Thoracic aorta (tissue), 2 donors: ENCODE measurements at regions not wholly inside any gene's neighbourhood (a gene's known extent, or its start where the extent isn't known, plus 50 kb on each side); places are given as distances from the start of the nearest gene placed in this dataset.
"Not testable (repeated sequence)": the region's sequence is repeated elsewhere in the genome, so short reads cannot be mapped to it uniquely, and the experiment has no call there.

ENCODE experiments used
- ATAC-seq: fragments of 150-250 bp; one replicate; pipeline ENCODE4 v1.8.0; 2017; ENCODE audit warnings: low read depth; ENCODE audit not compliant: insufficient number of reproducible peaks, low FRiP score
- DNase-seq: peaks from one replicate; pipeline ENCODE4 v3.0.0-alpha.2; 2020; ENCODE audit warnings: low spot score
- H3K27ac ChIP-seq, 2 donors: fragments of 200-600 bp; sonication (generic); 1 replicate in 1 of 2; 2 replicates in 1 of 2; pipeline ENCODE4 v1.5.1; 2016; ENCODE audit warnings: mild to moderate bottlenecking in 2 of 2, moderate library complexity in 2 of 2
- H3K27me3 ChIP-seq: fragments of 200-600 bp; sonication (generic); replicated peaks from 2 replicates; pipeline ENCODE4 v1.6.0; 2016; ENCODE audit warnings: mild to moderate bottlenecking; ENCODE audit not compliant: insufficient read depth
- H3K36me3 ChIP-seq: fragments of 200-600 bp; sonication (generic); one replicate; pipeline ENCODE4 v1.5.1; 2016
- H3K4me1 ChIP-seq, 2 donors: fragments of 200-600 bp; sonication (generic); 1 replicate in 1 of 2; 2 replicates in 1 of 2; pipeline versions ENCODE4 v1.5.1 to v1.6.0; 2016; ENCODE audit warnings: low read depth in 2 of 2, mild to moderate bottlenecking in 1 of 2; ENCODE audit not compliant: control insufficient read depth in 1 of 2
- H3K4me3 ChIP-seq: fragments of 200-600 bp; sonication (generic); 2 replicates; pipeline ENCODE4 v1.5.1; 2016; ENCODE audit warnings: mild to moderate bottlenecking
- H3K9me3 ChIP-seq: fragments of 200-600 bp; sonication (generic); 2 replicates; pipeline ENCODE4 v1.5.1; 2016
- TF ChIP-seq, protein P1 (sequence below): fragments of 200-600 bp; sonication (generic); IDR thresholded peaks from one replicate; pipeline ENCODE4 v1.5.1; 2019; ENCODE audit warnings: antibody characterized with exemption

DNA sequence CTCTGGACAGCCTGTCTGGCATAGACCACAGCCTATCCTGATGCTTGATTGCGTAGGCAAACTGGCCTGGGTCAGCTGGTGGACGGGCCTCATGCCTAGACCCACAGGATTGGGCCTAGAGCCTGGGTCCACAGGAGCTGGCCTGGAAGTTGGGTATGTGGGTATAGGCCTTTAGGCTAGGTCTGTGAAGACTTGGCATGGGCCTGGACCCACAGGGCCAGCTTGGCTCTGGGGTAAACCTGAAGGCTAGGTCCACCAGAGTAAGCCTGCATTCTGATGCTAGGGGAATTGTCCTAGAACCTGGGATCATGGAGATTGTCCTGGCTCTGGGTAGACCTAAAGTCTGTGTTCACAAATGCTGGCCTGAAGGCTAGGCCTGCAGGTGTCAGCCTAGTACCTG lies 1293.7 kb downstream of the CNTNAP5 start:
- Histone ChIP-seq H3K27ac (no peak overlapping the region), H3K4me3 (no peak overlapping the region), H3K9me3 (no peaks in the 10 kb centered on the region), H3K27me3 (no peaks in the 10 kb centered on the region), H3K4me1 (no peaks in the 10 kb centered on the region), H3K36me3 (no peaks in the 10 kb centered on the region)
- DNase-seq = no peak
- TF ChIP-seq, protein P1, sequence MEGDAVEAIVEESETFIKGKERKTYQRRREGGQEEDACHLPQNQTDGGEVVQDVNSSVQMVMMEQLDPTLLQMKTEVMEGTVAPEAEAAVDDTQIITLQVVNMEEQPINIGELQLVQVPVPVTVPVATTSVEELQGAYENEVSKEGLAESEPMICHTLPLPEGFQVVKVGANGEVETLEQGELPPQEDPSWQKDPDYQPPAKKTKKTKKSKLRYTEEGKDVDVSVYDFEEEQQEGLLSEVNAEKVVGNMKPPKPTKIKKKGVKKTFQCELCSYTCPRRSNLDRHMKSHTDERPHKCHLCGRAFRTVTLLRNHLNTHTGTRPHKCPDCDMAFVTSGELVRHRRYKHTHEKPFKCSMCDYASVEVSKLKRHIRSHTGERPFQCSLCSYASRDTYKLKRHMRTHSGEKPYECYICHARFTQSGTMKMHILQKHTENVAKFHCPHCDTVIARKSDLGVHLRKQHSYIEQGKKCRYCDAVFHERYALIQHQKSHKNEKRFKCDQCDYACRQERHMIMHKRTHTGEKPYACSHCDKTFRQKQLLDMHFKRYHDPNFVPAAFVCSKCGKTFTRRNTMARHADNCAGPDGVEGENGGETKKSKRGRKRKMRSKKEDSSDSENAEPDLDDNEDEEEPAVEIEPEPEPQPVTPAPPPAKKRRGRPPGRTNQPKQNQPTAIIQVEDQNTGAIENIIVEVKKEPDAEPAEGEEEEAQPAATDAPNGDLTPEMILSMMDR = no peak
- ATAC-seq = no peak

DNA sequence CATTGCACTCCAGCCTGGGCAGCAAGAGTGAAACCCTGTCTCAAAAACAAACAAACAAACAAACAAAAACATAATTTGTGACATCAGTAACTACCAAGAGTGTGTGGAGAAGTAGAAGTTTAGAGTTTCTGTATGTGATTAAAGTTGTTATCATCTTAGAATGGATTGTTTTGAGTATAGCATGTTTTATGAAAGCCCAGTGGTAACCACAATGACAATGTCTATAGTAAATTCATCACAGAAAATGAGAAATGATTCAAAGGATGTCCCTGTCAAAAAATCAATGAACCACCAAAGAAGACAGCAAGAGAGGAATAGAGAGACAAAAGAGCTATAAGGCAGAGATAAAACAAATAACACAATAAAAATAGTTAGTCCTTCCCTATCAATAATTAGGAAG lies 1299.2 kb downstream of the CNTNAP5 start:
- no peaks in the 10 kb centered on the region for H3K4me1 ChIP-seq
- ATAC-seq (no peak), DNase-seq (no peak)
- TF ChIP-seq, protein P1 = no peak
- H3K36me3 ChIP-seq = no peaks in the 10 kb centered on the region
- H3K27me3 ChIP-seq = no peaks in the 10 kb centered on the region
- H3K4me3 ChIP-seq = no peak overlapping the region
- H3K27ac ChIP-seq = no peak overlapping the region
- H3K9me3 ChIP-seq = no peaks in the 10 kb centered on the region

DNA sequence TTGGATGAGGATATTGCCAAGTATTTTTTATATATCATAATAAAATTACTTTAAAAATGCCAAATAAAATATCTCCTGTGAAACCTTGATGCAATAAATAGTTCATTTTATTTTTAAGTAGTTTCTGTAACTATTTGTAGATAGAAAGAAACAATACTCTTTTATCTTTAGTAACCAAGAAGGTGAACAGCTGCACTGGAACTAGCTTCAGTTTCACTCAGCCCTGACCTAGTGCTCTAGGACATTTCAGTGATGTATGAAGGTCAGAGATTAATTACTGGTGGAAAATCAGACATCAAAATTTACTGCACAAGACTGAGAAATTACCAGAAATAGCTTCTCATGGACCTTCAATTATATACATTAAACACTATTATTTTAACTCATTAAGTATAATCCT lies 1305.0 kb downstream of the CNTNAP5 start:
- Histone ChIP-seq H3K36me3 (no peaks in the 10 kb centered on the region), H3K27ac (no peak overlapping the region), H3K4me3 (no peak overlapping the region), H3K27me3 (no peaks in the 10 kb centered on the region), H3K4me1 (no peaks in the 10 kb centered on the region), H3K9me3 (no peaks in the 10 kb centered on the region)
- TF ChIP-seq, protein P1 = no peak
- DNase-seq = no peak
- no peak for ATAC-seq

DNA sequence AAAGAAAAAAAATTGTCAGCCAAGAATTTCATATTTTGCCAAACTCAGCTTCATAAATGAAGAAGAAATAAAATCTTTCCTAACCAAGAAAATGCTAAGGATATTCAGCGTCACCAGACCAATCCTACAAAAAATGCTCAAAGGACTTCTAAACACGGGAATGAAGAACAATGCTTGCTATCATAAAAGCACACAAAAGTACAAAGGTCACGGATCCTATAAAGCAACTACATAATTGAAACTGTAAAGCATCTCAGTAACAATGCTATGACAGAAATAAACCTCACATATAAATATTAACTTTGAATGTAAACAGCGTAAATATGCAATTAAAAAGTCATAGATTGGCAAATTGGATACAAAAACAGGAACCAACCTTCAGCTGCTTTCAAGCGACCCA lies 1314.6 kb upstream of the GYPC start:
- H3K9me3 ChIP-seq = no peaks in the 10 kb centered on the region
- no peaks in the 10 kb centered on the region for H3K36me3 ChIP-seq
- no peak for DNase-seq
- H3K4me1 ChIP-seq = no peaks in the 10 kb centered on the region
- H3K27me3 ChIP-seq = no peaks in the 10 kb centered on the region
- no peak overlapping the region for H3K27ac ChIP-seq
- TF ChIP-seq, protein P1 = no peak
- no peak overlapping the region for H3K4me3 ChIP-seq
- no peak for ATAC-seq

DNA sequence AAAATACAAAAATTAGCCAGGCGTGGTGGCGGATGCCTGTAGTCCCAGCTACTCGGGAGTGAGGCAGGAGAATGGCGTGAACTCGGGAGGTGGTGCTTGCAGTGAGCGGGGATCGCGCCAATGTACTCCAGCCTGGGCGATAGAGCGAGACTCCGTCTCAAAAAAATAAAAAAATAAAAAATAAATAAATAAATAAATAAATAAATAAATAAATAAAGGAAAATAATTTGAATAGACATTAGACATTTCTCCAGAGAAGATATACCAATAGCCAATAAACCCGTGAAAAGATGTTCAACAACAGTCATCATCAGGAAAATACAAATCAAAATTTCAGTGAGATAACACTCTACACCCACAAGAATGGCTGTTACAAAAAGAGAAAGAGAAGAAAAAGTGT lies 1302.4 kb upstream of the GYPC start:
- not testable (repeated sequence) for H3K27me3 ChIP-seq, H3K9me3 ChIP-seq, H3K27ac ChIP-seq, ATAC-seq, H3K4me3 ChIP-seq, DNase-seq, H3K4me1 ChIP-seq, H3K36me3 ChIP-seq

DNA sequence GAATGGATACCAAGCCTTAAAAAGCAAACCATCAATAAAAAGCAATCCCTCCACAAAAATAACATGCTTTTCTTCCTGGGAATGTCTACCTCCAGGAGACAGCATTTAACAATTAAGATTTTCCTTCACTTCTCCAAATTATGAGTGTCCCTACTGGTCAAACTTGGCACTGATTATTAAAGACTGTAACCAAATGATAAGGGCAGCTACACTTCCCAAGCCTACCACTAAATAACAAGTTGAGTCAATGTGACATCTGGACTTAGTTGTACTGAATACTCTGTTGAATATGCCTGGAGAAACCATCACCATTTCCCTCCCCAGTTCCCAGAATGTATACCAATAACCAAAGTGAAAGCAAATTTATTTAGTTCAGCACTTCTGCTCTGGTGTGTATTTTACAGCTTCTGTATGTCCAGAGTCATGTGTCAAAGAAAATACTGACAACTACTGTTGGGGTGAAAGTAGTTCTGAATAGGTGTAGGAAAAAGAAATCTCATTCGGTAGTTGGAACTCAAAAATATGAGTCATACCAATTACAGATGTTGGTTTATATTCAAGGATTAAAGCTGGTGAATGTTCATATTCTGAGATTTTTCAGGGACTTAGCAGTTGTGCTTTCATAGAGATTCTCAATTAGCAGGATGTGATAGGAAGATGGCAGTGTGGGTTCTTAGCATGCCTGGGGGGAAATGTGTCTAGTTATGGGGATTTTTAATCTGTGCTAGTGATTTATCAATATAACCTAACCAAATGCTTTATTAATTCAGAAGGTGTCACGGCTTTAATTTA lies 1291.6 kb upstream of the GYPC start:
- H3K4me3 ChIP-seq = no peak overlapping the region
- ATAC-seq = no peak
- TF ChIP-seq, protein P1 = no peak
- H3K36me3 ChIP-seq = no peaks in the 10 kb centered on the region
- H3K27ac ChIP-seq = no peak overlapping the region
- no peaks in the 10 kb centered on the region for H3K9me3 ChIP-seq
- no peaks in the 10 kb centered on the region for H3K27me3 ChIP-seq
- DNase-seq = no peak
- H3K4me1 ChIP-seq = no peaks in the 10 kb centered on the region
